Thoracic aorta (tissue), 2 donors: ENCODE measurements at regions not wholly inside any gene's neighbourhood (a gene's known extent, or its start where the extent isn't known, plus 50 kb on each side); places are given as distances from the start of the nearest gene placed in this dataset.

ENCODE experiments used
- ATAC-seq: fragments of 150-250 bp; one replicate; pipeline ENCODE4 v1.8.0; 2017; ENCODE audit warnings: low read depth; ENCODE audit not compliant: insufficient number of reproducible peaks, low FRiP score
- DNase-seq: peaks from one replicate; pipeline ENCODE4 v3.0.0-alpha.2; 2020; ENCODE audit warnings: low spot score
- H3K27ac ChIP-seq, 2 donors: fragments of 200-600 bp; sonication (generic); 1 replicate in 1 of 2; 2 replicates in 1 of 2; pipeline ENCODE4 v1.5.1; 2016; ENCODE audit warnings: mild to moderate bottlenecking in 2 of 2, moderate library complexity in 2 of 2
- H3K27me3 ChIP-seq: fragments of 200-600 bp; sonication (generic); replicated peaks from 2 replicates; pipeline ENCODE4 v1.6.0; 2016; ENCODE audit warnings: mild to moderate bottlenecking; ENCODE audit not compliant: insufficient read depth
- H3K36me3 ChIP-seq: fragments of 200-600 bp; sonication (generic); one replicate; pipeline ENCODE4 v1.5.1; 2016
- H3K4me1 ChIP-seq, 2 donors: fragments of 200-600 bp; sonication (generic); 1 replicate in 1 of 2; 2 replicates in 1 of 2; pipeline versions ENCODE4 v1.5.1 to v1.6.0; 2016; ENCODE audit warnings: low read depth in 2 of 2, mild to moderate bottlenecking in 1 of 2; ENCODE audit not compliant: control insufficient read depth in 1 of 2
- H3K4me3 ChIP-seq: fragments of 200-600 bp; sonication (generic); 2 replicates; pipeline ENCODE4 v1.5.1; 2016; ENCODE audit warnings: mild to moderate bottlenecking
- H3K9me3 ChIP-seq: fragments of 200-600 bp; sonication (generic); 2 replicates; pipeline ENCODE4 v1.5.1; 2016
- TF ChIP-seq, protein P1 (sequence below): fragments of 200-600 bp; sonication (generic); IDR thresholded peaks from one replicate; pipeline ENCODE4 v1.5.1; 2019; ENCODE audit warnings: antibody characterized with exemption

DNA sequence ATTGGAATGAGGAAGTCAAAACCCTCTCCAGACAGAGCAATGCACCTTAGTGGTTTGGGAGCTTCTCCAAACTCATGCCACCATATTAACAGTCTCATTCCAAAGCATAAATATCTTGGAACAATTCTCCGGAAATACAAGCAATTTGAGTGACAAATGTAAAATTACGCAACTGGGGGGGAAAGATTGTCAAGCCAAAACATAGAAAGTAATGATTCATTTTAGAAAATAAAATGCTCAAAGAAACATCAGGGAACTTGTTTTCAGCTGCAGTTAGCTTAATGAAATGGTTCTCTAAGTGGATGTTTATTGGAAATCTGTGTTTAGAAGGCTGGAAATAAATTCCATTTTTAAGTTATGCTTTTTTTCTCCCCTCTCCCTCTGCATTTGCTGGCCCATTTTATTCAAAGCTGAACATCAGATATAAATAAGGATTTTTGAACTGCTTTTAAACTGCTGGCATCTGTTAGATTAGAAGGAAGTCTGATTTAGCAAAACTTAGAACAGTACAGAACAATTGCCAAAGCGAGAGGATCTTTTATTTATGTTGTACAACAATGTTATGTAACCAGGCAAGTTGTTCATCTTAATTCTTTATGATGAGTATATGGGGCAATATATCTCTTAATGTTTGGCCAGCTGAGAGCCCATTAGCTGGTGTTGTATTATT, 551.9 kb downstream of the PRELID2 start:
- TF ChIP-seq, protein P1, sequence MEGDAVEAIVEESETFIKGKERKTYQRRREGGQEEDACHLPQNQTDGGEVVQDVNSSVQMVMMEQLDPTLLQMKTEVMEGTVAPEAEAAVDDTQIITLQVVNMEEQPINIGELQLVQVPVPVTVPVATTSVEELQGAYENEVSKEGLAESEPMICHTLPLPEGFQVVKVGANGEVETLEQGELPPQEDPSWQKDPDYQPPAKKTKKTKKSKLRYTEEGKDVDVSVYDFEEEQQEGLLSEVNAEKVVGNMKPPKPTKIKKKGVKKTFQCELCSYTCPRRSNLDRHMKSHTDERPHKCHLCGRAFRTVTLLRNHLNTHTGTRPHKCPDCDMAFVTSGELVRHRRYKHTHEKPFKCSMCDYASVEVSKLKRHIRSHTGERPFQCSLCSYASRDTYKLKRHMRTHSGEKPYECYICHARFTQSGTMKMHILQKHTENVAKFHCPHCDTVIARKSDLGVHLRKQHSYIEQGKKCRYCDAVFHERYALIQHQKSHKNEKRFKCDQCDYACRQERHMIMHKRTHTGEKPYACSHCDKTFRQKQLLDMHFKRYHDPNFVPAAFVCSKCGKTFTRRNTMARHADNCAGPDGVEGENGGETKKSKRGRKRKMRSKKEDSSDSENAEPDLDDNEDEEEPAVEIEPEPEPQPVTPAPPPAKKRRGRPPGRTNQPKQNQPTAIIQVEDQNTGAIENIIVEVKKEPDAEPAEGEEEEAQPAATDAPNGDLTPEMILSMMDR, result no peak
- ATAC-seq (no peak), DNase-seq (no peak)
- Histone ChIP-seq H3K9me3 (no peaks in the 10 kb centered on the region), H3K4me1 (peaks cover 6 to 12% of the 10 kb centered on the region in 2 donors), H3K27ac (no peak overlapping the region), H3K27me3 (no peaks in the 10 kb centered on the region), H3K4me3 (no peak overlapping the region), H3K36me3 (no peaks in the 10 kb centered on the region)

DNA sequence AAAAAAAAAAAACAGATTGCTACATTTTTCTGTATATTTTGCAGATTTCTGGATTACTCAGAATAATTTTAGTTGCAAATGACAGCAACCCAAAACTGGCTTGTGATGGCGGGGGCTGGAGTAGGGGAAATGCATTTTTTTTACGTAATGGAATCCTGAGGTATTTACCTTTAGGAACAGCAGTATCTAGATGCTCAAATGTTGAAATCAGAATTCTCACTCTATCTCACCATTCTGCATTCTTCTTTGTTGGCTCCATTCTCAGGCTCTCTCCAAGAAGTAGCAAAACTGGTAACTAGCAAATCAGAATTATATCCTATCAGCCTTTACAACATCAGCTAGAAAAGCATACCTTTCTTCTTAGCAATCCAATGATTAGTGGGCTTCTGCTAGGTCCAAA, 554.3 kb downstream of the PRELID2 start:
- H3K27ac ChIP-seq, result no peak overlapping the region
- no peak overlapping the region for H3K4me3 ChIP-seq
- ATAC-seq (no peak), DNase-seq (no peak)
- H3K36me3 ChIP-seq, result no peaks in the 10 kb centered on the region
- H3K27me3 ChIP-seq, result no peaks in the 10 kb centered on the region
- TF ChIP-seq, protein P1, result no peak
- no peaks in the 10 kb centered on the region for H3K9me3 ChIP-seq
- H3K4me1 ChIP-seq, result peaks cover 6 to 13% of the 10 kb centered on the region in 2 donors

DNA sequence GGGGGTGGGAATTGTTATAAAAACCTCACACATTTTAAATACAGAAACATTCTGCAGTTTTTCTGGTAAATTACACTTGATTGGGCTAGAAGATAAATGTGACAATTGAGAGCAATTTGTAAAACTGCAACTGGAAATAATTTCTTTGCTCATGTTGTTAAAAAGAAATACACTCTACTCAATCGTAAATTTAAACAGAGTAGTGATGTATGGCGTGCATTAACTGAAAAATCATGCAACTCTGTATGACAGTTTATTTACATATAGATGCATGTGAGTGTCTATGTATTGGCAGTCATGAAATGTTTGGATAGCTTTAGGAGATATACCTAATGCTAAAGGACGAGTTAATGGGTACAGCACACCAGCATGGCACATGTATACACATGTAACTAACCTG, 554.9 kb downstream of the PRELID2 start:
- Histone ChIP-seq H3K36me3 (no peaks in the 10 kb centered on the region), H3K9me3 (no peaks in the 10 kb centered on the region), H3K4me3 (no peak overlapping the region), H3K27ac (no peak overlapping the region), H3K4me1 (peaks cover 6 to 13% of the 10 kb centered on the region in 2 donors), H3K27me3 (no peaks in the 10 kb centered on the region)
- TF ChIP-seq, protein P1, result no peak
- DNase-seq (no peak), ATAC-seq (no peak)

DNA sequence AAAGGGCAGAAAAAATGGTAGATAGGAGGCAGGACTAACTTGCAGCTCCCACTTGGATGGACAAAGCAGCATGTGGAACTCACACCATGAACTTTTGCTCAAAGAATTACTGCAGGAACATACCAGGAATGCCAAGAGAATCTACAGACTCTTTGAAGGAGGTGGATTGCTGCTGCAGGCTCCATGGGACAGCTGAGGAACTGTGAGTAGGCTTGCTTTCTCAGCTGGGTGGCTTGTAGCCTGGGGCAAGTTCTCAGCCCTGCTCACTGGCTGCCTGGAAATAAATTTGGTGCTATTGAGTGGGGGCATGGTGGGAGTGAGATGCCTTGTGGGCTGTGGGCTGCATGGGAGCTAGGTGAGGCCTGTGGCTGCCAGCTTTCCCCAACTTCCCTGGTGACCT, 574.5 kb downstream of the PRELID2 start:
- H3K4me3 ChIP-seq, result no peak overlapping the region
- H3K9me3 ChIP-seq, result no peaks in the 10 kb centered on the region
- no peaks in the 10 kb centered on the region for H3K4me1 ChIP-seq
- DNase-seq, result no peak
- no peak overlapping the region for H3K27ac ChIP-seq
- no peaks in the 10 kb centered on the region for H3K36me3 ChIP-seq
- no peaks in the 10 kb centered on the region for H3K27me3 ChIP-seq
- ATAC-seq, result no peak
- TF ChIP-seq, protein P1, result no peak

DNA sequence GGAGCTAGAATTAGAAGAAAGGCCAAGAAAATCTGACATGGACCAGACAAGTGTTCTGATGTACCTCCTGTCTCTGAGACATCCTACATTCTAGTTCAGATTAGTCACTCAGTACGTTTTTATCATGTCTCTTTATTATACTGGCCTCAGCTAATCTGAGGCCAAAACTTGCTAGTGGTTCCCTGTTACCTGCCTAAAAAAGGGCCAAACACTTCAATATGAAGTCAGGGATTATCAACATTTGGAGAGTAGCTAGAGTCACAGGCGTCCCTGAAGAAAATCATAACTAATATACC, 587.4 kb downstream of the PRELID2 start:
- ATAC-seq (no peak), DNase-seq (no peak)
- Histone ChIP-seq H3K9me3 (no peaks in the 10 kb centered on the region), H3K27me3 (no peaks in the 10 kb centered on the region), H3K27ac (no peak overlapping the region), H3K36me3 (no peaks in the 10 kb centered on the region), H3K4me3 (no peak overlapping the region), H3K4me1 (peaks cover 9 to 11% of the 10 kb centered on the region in 2 donors)
- TF ChIP-seq, protein P1, result no peak
